ENCODE measurements at regions not wholly inside any gene's neighbourhood (a gene's known extent, or its start where the extent isn't known, plus 50 kb on each side); places are given as distances from the start of the nearest gene placed in this dataset.
"Not testable (repeated sequence)": the region's sequence is repeated elsewhere in the genome, so short reads cannot be mapped to it uniquely, and the experiment has no call there.

DNA sequence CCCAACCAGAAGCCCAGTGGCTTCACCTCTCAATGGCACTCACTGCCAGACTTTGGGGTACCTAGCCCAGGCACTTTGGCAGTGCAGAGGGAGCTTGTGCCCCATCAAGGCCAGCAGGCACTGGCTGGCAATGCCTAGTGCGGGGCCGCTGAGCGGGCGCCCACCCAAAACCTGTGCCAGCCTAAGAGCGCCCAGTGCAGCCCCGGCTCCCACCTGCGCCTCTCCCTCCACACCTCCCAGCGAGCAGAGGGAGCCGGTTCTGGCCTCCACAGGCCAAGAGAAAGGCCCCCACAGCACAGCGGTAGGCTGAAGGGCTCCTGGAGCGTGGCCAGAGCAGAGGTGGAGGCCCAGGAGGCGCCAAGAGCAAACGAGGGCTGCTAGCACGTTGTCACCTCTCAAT, 930.8 kb downstream of the IPMK start:
- no peak for DNase-seq (ENCODE audit: low read depth)
- TF ChIP-seq, protein P1, sequence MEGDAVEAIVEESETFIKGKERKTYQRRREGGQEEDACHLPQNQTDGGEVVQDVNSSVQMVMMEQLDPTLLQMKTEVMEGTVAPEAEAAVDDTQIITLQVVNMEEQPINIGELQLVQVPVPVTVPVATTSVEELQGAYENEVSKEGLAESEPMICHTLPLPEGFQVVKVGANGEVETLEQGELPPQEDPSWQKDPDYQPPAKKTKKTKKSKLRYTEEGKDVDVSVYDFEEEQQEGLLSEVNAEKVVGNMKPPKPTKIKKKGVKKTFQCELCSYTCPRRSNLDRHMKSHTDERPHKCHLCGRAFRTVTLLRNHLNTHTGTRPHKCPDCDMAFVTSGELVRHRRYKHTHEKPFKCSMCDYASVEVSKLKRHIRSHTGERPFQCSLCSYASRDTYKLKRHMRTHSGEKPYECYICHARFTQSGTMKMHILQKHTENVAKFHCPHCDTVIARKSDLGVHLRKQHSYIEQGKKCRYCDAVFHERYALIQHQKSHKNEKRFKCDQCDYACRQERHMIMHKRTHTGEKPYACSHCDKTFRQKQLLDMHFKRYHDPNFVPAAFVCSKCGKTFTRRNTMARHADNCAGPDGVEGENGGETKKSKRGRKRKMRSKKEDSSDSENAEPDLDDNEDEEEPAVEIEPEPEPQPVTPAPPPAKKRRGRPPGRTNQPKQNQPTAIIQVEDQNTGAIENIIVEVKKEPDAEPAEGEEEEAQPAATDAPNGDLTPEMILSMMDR (conservative IDR thresholded peaks at IDR 0.05; ENCODE audit: low read depth, low read length) = no peak
- H3K4me3 ChIP-seq (ENCODE audit: low read length) = no peak overlapping the region

DNA sequence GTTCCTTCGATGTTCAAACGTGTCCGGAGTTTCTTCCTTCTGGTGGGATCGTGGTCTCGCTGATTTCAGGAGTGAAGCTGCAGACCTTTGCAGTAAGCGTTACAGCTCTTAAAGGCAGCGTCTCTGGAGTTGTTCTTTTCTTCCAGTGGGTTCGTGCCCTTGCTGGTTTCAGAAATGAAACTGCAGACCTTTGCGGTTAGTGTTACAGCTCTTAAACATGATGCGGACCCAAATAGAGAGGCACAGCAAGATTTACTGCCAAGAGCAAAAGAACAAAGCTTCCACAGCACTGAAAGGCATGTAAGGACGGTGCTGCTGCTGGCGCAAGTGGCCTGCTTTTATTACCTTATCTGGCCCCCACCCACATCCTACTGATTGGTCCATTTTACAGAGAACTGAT, 931.4 kb downstream of the IPMK start:
- no peak overlapping the region for H3K4me3 ChIP-seq (ENCODE audit: low read length)
- no peak for DNase-seq (ENCODE audit: low read depth)
- TF ChIP-seq, protein P1 (conservative IDR thresholded peaks at IDR 0.05; ENCODE audit: low read depth, low read length) = no peak

DNA sequence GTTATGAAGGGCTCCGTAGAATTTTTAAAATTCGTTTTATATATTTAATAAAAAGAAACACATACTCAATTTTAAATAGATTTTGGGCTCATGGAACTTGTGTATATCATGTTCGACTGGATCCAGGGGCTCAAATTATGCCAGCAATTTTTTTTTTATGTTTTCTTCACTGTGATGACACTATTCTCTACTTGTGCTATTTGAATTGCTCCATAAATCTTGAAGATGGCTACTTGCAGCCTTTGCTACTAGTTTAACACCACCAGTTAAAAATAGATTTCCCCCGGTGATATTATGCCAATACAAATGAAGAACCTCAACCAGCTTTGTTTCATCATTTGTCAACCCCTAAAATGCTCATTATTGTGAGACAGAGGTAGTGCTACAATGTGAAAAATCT, 933.2 kb downstream of the IPMK start:
- TF ChIP-seq, protein P1 (conservative IDR thresholded peaks at IDR 0.05; ENCODE audit: low read depth, low read length) = no peak
- no peak overlapping the region for H3K4me3 ChIP-seq (ENCODE audit: low read length)
- DNase-seq (ENCODE audit: low read depth) = no peak

DNA sequence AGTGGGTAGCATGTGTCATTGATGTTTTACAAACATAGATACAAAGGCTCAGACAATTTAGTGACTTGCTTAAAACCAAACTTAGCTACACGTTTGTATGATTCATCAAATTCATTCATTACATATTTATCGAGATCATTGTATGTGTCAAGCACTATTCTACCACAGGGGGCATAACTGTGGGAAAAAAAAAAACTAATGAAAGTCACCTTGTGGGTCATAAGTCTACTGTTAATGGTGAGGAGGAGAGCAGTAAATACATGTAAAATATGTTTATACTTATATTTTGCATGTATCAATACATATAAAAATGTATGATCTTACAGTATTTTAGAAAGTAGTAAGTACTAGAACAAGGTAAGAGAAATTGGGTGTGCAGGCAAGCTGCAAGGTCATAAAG, 933.8 kb downstream of the IPMK start:
- no peak overlapping the region for H3K4me3 ChIP-seq (ENCODE audit: low read length)
- DNase-seq (ENCODE audit: low read depth) = no peak
- TF ChIP-seq, protein P1 (conservative IDR thresholded peaks at IDR 0.05; ENCODE audit: low read depth, low read length) = no peak

DNA sequence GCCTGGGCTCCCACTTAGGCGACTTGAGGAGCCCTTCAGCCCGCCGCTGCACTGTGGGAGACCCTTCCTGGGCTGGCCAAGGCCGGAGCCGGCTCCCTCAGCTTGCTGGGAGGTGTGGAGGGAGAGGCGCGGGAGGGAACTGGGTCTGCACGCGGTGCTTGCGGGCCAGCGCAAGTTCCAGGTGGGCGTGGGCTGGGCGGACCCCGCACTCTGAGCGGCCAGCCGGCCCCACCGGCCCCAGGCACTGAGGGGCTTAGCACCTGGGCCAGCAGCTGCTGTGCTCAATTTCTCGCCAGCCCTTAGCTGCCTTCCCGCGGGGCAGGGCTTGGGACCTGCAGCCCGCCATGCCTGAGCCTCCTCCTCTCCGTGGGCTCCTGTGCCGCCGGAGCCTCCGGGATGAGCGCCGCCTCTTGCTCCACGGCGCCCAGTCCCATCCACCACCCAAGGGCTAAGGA, 946.3 kb downstream of the IPMK start:
- DNase-seq (ENCODE audit: low read depth); H3K4me3 ChIP-seq (ENCODE audit: low read length): not testable (repeated sequence)

DNA sequence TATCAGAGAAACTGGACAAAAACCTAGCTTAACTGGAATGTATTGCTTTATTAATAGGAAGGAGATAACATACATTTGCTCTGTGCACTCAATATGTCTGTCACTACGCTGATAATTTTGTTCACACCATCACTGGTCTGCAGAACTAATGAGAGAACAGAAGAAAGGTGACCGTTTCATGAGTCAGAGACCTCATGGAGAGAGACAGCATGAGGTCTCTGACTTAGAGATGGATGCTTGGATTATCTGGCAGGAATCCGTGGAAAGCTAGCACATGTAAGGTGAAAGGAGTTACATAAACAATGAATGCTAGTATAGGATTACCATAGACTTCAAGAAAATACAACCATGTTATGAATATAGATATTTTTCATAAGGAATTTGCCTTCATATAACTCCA, 947.3 kb downstream of the IPMK start:
- no peak overlapping the region for H3K4me3 ChIP-seq (ENCODE audit: low read length)
- DNase-seq (ENCODE audit: low read depth) = no peak
- TF ChIP-seq, protein P1 (conservative IDR thresholded peaks at IDR 0.05; ENCODE audit: low read depth, low read length) = no peak

DNA sequence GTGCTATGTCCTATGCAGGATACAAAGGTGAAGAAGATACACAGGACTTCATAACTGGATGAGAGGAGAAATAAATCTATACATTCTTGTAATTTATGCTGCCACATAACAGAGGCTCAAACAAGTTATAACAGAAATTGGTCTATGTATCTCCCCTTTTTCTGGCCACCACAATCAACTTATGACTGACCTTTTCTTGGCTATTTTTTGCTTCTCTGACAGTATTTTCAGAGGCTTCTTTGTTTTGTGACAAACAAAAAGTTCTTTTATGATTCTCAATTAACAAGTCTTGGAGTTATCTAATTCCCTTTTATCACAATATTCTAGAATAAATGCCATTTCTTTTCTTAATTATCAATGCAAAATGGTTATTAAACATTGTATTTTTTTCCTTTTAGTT, 953.0 kb upstream of the ZWINT start:
- no peak overlapping the region for H3K4me3 ChIP-seq (ENCODE audit: low read length)
- TF ChIP-seq, protein P1 (conservative IDR thresholded peaks at IDR 0.05; ENCODE audit: low read depth, low read length) = no peak
- DNase-seq (ENCODE audit: low read depth) = no peak

DNA sequence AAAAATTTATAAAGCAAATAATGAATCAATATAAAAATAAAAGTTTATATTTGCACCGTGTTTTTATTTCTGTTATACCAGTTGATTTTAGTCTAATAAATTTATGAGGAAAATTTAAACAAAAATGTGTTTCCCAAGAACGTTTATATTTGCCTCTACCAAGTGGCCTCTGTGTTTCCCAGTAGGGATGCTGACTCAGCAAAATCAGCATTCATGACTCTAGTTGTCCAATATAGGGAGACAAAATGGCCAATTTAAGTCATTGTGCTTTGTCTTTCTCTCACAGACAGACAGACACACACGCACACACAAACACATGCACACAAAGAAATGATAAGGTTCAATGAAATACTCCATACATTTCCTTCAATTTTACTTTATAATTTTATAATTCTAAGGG, 942.5 kb upstream of the ZWINT start:
- no peak overlapping the region for H3K4me3 ChIP-seq (ENCODE audit: low read length)
- TF ChIP-seq, protein P1 (conservative IDR thresholded peaks at IDR 0.05; ENCODE audit: low read depth, low read length) = no peak
- DNase-seq (ENCODE audit: low read depth) = no peak
